ENCODE measurements at regions not wholly inside any gene's neighbourhood (a gene's known extent, or its start where the extent isn't known, plus 50 kb on each side); places are given as distances from the start of the nearest gene placed in this dataset.

GRCh38 chr5:63894690-63895089, 67.6 kb downstream of the HTR1A start:
- no TSS peak for BruUV-seq (replicated peaks)
- Mint-ChIP-seq H3K9me3 (ENCODE audit: unreplicated experiment) (no peaks in the 10 kb centered on the region), H3K27me3 (ENCODE audit: insufficient read depth, unreplicated experiment) (no peaks in the 10 kb centered on the region), H3K27ac (ENCODE audit: low read depth, unreplicated experiment) (no peak overlapping the region), H3K4me1 (ENCODE audit: insufficient read depth, unreplicated experiment) (no peaks in the 10 kb centered on the region), H3K36me3 (ENCODE audit: insufficient read depth, unreplicated experiment) (no peaks in the 10 kb centered on the region), H3K4me3 (ENCODE audit: unreplicated experiment) (no peak overlapping the region)
- TF ChIP-seq CTCF (IDR thresholded peaks at IDR 0.05; ENCODE audit: unreplicated experiment) = no peak
- intact Hi-C loops (cut with micrococcal nuclease) = no loop called here
- ChIA-PET CTCF (interaction anchor here (0.9 kb wide), 1 partner anchor 146 kb away, joined by 3 read pairs; no protein-coding TSS in a partner anchor), POLR2A (no interaction called here)
- no peak for DNase-seq (ENCODE audit: unreplicated experiment)

- ChIA-PET CTCF (no interaction called here), POLR2A (no interaction called here)
- H3K9me3 Mint-ChIP-seq (ENCODE audit: unreplicated experiment) = no peaks in the 10 kb centered on the region
- intact Hi-C loops (cut with micrococcal nuclease) = no loop called here
- no peaks in the 10 kb centered on the region for H3K27me3 Mint-ChIP-seq (ENCODE audit: insufficient read depth, unreplicated experiment)
- no TSS peak for BruUV-seq (replicated peaks)
- no peak overlapping the region for H3K4me3 Mint-ChIP-seq (ENCODE audit: unreplicated experiment)
- no peak for TF ChIP-seq CTCF (IDR thresholded peaks at IDR 0.05; ENCODE audit: unreplicated experiment)
- DNase-seq (ENCODE audit: unreplicated experiment) = no peak
- H3K27ac Mint-ChIP-seq (ENCODE audit: low read depth, unreplicated experiment) = no peak overlapping the region
- no peaks in the 10 kb centered on the region for H3K36me3 Mint-ChIP-seq (ENCODE audit: insufficient read depth, unreplicated experiment)
- no peaks in the 10 kb centered on the region for H3K4me1 Mint-ChIP-seq (ENCODE audit: insufficient read depth, unreplicated experiment)
Measured at GRCh38 chr5:63878788-63879187, 83.5 kb downstream of the HTR1A start.

- Mint-ChIP-seq H3K4me3 (ENCODE audit: unreplicated experiment) (no peak overlapping the region), H3K9me3 (ENCODE audit: unreplicated experiment) (no peaks in the 10 kb centered on the region), H3K4me1 (ENCODE audit: insufficient read depth, unreplicated experiment) (no peaks in the 10 kb centered on the region), H3K27ac (ENCODE audit: low read depth, unreplicated experiment) (no peak overlapping the region), H3K36me3 (ENCODE audit: insufficient read depth, unreplicated experiment) (no peaks in the 10 kb centered on the region), H3K27me3 (ENCODE audit: insufficient read depth, unreplicated experiment) (no peaks in the 10 kb centered on the region)
- no peak for DNase-seq (ENCODE audit: unreplicated experiment)
- POLR2A ChIA-PET = no interaction called here
- no TSS peak for BruUV-seq (replicated peaks)
- intact Hi-C loops (cut with micrococcal nuclease) = no loop called here
- no peak for TF ChIP-seq CTCF (IDR thresholded peaks at IDR 0.05; ENCODE audit: unreplicated experiment)
- CTCF ChIA-PET = interaction anchor here (1.1 kb wide), 1 partner anchor 10 kb away, joined by 3 read pairs; no protein-coding TSS in a partner anchor
Measured at GRCh38 chr5:63877961-63878360, 84.3 kb downstream of the HTR1A start.

- ChIA-PET POLR2A (no interaction called here), CTCF (interaction anchor here (0.7 kb wide), 1 partner anchor 288 kb away, joined by 3 read pairs; no protein-coding TSS in a partner anchor)
- no peaks in the 10 kb centered on the region for H3K27me3 Mint-ChIP-seq (ENCODE audit: insufficient read depth, unreplicated experiment)
- H3K9me3 Mint-ChIP-seq (ENCODE audit: unreplicated experiment) = peaks cover 15% of the 10 kb centered on the region
- peaks cover 6% of the 10 kb centered on the region for H3K36me3 Mint-ChIP-seq (ENCODE audit: insufficient read depth, unreplicated experiment)
- H3K27ac Mint-ChIP-seq (ENCODE audit: low read depth, unreplicated experiment) = no peak overlapping the region
- H3K4me1 Mint-ChIP-seq (ENCODE audit: insufficient read depth, unreplicated experiment) = no peaks in the 10 kb centered on the region
- peak; percentile 6 for DNase-seq (ENCODE audit: unreplicated experiment)
- TF ChIP-seq CTCF (IDR thresholded peaks at IDR 0.05; ENCODE audit: unreplicated experiment) = no peak
- intact Hi-C loops (cut with micrococcal nuclease) = no loop called here
- H3K4me3 Mint-ChIP-seq (ENCODE audit: unreplicated experiment) = no peak overlapping the region
- no TSS peak for BruUV-seq (replicated peaks)
Measured at GRCh38 chr5:63860379-63860778, 101.9 kb downstream of the HTR1A start.

Data from MCF 10A (cell line).